HG03097 (cell line): ENCODE measurements at regions not wholly inside any gene's neighbourhood (a gene's known extent, or its start where the extent isn't known, plus 50 kb on each side); places are given as distances from the start of the nearest gene placed in this dataset.

Experiments
- ATAC-seq: cut with Tn5 transposase; IDR thresholded peaks from one replicate; pipeline ENCODE4 v1.9.1; 2021; ENCODE audit not compliant: unreplicated experiment, low FRiP score

DNA sequence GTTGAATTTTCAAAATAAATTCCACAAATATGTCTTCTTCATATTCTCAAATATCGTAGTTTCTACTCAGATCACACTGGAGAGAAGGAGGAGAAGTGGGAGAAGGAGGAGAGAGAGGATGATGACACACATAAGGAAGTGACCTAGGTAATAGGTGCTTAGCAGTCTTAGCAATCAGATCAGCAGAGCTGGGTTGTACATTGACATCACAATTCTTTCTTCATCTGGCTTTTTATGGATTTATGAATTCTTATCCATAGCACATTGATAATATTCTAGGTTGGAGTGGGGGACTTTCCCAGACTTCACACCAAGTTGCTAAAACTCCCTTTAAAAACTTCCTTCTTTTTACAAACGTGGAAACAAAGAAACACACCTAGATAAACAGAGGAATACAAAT lies 86.9 kb downstream of the FGF9 start:
- ATAC-seq: no peak

DNA sequence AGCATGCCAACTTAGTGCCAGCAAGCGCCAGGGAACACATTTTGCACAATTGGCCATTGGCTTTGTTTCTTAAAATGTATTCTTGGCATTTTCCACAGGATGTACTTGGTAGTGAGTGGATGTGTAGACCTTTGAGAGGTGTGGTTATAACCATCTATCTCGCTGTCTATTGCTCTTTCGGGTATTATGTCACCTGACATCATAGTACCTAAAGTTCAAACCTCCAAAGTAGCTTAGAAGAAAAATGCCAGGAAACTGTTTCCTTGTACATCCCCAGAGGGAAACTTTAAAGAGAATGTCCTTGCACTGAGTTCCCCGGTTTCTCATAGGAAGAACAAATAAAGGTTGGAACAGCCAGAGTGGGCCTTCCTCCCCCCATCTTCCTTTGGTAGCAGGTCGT lies 87.6 kb downstream of the FGF9 start:
- no peak for ATAC-seq

DNA sequence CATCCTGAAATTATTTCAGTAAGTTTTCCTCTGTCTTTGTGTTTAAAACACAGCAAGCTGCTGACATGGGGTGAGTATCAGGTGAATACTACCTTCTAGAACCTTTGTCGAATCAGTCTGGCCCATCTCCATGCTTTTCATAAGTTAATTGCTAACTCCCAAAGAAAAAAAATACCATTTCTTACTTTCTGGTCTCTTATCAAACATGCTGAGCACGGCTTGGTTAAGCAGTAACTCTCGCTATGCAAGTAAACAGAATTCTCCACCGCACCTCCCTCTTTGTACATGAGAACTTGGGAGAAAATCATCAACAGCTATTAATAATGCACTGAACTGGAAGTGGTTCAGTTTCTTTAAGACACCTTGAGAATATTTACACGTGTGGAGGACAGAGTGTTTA lies 88.6 kb downstream of the FGF9 start:
- no peak for ATAC-seq

DNA sequence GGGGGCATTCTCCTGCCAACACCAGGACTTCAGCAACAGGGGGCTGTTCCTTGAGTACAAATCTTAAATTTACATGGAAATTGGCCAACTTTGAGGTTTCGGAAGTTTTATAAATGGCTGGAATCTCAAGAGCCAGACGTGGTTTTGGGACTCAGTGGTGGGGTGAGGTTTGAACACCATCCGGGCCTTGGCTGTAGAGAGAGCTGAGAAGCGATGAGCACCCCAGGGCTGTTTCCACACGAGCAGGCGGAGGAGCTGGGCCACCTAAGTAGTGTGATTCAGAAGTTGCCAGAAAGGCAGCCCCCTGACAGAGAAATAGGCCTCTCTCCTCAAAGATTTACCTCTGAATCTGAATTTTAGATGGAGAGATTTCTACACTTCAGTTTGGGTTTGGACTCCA lies 89.0 kb downstream of the FGF9 start:
- no peak for ATAC-seq

DNA sequence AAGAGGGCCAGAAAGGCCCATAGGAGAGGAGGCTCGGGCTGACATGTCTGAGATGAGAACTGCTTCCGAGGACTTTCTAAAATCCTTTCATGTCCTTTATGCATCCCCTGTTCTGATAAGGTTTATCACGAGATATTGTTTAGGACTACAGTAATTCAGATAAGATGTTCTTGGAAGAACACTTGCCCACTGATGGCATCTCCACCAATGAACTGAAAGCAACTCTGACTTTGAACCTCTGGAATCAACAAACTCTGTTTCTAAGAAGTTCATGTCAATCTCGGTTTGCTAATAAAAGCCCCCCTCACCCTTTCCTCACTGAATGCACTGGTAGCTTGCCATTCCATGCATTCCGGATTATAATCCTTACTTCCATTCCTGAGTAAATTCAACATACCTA lies 90.9 kb downstream of the FGF9 start:
- no peak for ATAC-seq

DNA sequence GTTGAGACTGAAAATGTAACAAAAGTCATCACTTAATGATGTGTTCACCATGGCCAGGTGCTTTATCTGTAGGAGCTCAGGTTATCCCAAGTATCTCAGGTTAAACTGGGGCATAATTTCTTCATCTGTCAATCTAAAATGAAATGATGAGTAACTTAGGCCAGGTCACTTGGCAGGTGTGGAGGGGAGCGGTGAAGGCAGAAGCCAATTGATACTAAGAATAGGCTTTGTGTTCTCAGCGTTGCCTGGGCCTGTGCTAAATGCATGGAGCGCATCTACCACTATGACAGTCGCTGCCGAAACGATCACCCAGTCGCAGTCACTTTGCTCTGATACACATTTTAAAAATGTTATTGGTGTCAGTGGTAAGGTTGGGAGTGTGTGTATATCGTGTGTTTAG lies 91.6 kb downstream of the FGF9 start:
- ATAC-seq: no peak

DNA sequence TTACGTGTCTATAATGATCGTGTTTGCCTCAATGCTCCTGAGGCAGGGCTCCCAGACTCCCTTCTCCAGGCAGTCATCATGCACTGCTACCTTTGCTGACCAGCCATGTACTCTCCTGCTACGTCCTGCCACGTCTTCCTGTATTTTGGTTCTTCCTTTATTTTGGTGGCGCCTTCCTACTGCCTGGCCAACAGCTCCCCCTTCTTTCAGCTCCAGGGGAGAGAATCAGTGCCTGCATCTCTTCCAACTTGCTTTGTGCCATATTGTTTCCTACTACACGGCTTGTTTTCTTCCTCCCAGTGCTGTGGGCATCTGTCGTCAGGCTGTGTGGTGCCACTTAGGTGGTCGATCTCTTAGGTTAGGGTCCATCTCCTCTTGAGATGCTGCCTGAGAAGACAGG lies 96.2 kb downstream of the FGF9 start:
- ATAC-seq: no peak

DNA sequence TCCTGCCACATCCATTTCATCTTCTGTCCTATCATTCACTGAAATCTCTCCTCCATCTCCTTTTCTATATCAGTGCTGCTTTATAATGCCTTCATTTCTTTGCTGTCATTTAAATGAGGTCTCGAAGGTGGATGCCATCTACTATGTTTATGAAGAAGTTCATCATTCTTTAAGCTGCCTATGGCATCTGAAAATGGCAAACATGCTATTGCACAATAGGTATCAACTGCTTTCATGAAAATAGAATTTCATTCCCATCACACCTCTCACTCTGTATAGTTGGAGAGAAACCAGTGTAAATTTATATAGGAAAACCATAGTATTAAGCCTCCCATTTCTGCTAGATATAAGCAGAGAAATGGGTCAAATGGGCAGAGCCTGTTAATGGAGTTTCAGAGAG lies 100.2 kb downstream of the FGF9 start:
- no peak for ATAC-seq

DNA sequence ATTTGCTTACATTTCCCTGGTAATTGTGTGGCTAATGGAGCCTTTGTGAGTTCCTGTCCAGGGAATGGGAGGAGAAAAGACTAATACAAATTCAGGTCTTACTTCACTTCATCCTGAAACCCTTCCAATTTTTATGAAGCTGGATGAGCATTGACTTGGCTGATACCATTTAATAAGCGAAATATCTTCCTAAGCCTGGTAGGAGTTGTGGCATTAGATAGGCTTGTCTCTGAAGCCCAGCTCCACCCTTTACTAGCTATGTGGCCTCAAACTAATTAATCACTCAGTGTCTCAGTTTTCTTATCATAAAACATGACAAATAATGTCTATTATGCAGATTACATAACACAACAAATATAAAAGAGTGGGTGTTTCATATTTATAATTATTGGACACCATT lies 106.3 kb downstream of the FGF9 start:
- ATAC-seq: no peak

DNA sequence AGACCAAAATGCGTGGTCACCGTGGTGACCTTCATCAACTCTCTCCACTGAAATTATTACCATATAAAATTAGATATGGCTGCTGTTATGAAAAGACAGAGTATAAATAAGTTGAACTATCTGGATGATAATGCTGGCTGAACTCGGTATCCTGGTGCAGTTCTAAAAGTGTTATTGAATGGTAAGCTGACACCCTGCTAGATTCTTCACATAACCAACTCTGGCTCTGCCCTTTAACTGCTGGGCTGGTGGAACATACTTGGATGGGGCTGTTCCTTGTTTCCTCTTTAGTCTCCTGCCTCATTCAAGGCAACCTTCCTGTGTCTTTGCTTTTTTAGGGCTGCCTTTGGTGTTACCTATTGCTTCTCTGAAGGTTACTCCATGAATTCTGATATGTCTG lies 106.9 kb downstream of the FGF9 start:
- ATAC-seq: no peak

DNA sequence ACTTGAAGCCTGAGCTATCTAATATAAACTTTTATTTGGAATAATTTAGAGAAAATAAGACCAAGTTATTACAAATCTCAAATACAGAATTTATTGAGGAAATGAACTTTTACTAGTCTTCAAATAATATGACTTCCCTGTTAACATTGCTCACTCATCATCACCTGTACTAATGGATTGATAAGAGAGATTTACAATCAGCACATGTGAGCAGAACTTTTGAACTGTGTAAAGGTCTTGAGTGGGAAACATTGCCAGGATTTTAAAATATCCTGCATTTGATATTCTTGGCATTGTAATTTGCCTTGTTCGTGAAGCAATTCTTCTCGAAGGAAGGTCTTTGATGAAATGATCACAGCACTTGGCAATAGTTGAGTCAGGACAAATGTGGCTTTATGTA lies 111.9 kb downstream of the FGF9 start:
- no peak for ATAC-seq

DNA sequence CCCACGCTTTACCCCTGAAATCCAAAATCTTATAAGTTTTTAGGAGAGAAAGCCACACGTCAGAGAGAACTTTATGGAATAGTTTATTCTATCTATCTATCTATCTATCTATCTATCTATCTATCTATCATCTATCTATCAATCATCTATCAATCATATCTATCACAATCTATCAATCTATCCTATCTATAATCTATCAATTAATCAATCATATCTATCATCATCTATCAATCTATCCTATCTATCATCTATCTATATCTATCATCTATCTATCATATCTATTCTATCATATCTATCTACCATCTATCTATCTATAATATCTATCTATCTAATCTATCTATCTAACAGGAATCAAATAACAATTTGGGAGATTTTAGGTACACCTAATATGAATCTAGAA lies 115.1 kb downstream of the FGF9 start:
- ATAC-seq: no peak

DNA sequence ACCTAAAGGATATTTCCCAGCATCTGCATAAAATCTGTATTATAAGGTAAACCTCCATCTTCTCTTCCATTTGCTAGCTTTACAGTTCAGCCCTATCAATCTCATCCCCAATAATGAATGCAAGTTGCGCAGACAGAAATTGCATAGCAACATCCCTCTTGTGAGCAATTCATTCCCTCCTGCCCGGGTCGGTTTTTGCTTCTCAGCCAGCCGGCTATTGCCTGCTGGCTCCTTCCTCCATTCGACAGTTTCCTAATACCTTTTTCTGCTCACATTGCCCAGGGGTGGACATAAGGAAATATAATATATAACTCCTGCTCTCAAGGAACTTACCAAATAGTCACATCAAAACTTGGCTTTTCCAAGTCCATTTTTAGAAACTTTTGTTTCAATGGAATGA lies 125.2 kb downstream of the FGF9 start:
- no peak for ATAC-seq

DNA sequence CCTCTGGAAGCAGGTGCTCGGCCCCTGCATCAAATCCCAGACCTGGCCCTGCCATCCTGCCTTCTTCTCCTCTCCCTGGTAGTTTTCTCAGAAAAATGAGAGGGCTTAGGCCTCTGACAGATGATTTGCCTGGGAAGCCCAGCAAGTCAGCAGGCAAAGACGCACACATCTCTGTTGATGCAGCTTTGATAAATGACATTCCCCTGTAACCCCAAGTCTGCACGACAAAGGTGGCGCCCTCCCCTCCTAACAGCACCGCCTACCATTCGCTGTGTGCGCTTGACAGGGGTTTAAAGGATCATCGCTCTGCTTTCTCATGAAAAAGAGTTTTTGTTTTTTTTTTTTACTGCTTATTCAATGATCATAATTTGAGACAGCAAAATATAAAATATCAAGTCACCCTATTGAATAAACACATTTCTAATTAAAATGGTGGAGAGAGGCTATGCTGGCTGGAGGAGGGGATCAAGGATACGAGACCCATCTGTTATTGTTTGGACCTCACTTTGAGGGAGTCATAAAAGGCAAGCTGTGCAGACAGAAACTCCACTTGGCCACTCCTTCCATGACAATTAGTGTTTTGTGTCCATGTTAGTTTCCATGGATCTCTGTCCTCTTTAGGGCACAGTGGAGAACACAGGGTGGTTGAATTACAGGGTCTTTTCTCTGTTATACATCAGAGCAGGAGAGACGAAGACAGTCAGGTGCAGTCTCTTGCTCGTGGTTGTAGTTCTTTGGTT lies 126.1 kb downstream of the FGF9 start:
- ATAC-seq: no peak

DNA sequence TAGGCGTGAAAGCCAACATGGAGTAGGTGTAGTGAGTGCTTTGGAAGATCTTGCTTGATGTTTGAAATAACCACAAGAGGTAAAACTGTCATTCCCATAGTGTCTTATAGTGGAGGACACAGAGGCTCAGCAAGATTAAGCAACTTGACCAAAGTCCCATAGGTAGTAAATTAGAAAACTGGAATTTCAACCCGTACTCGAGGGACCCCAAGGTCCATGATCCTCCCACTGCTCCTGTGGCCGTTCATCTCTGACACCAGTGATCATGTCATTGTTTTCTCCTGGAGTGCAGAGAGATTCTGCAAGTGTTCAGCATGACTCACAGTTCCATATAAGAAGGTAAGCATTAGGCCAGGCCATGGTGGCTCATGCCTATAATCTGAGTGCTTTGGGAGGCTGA lies 126.9 kb downstream of the FGF9 start:
- no peak for ATAC-seq

DNA sequence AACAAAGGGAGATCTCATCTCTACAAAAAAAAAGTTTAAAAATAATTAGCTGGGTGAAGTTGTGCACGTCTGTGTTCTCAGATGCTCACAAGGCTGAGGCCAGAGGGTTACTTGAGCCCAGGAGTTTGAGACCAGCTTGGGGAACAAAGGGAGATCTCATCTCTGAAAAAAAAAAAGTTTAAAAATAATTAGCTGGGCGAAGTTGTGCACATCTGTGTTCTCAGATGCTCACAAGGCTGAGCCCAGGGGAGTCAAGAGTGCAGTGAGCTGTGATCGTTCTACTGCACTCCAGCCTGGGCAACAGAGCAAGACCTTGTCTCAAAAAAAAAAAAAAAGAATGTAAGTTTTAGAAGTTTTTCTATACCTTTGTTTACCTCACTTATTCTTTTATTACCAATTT lies 127.3 kb downstream of the FGF9 start:
- ATAC-seq: no peak

DNA sequence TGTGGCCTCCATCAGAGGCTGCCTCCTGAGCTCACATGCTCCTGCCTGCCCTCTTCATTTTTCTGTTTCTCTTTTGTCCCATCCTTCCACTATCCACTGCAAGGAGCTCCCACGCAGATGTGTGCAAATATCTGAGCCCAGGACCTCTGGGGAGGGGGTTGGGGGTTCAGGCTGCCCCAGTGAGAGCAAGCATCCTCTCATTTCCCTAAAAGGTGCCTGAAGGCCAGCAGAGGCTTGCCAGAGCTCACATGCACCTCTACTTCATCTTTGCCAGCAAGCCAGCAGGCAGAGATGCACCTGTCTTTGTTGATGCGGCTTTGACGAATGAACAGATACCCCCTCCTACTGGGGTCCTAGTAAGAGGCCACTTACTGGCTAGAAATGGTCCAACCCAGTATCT lies 128.8 kb downstream of the FGF9 start:
- no peak for ATAC-seq

DNA sequence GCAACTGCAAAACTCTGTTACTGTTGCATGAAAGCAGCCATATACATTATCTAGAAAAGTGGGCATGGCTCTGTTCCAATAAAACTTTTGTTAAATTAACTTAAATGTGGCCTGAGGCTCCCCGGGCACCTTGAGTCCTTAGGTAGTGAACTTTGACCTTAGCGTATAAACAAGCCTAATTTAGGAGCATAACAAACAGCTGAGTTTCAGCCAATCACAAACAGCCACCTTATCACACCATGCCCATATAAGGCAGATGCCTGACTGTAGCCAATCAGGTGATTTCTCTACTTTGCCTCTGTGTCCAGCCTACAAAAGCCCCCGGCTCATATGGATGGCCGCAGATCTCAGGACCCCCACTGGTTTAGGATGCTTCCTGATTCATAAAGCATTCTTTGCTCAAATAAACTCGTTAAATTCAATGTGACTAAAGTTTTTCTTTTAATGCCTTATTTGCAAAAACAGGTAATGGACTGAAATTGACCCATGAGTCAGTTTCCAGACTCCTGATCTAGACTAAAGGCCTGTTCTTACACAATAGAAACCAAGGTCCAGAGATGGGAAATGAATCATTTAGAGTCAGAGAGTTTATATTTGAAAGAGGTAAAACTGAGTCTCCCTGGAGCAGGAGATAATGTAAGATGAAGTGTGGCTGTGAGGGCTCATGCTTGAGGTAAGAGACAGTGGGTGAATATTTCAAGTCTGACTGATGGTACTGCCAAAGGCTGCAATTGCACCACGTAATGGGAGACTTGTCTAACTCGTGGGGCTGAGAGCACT lies 130.2 kb downstream of the FGF9 start:
- no peak for ATAC-seq

DNA sequence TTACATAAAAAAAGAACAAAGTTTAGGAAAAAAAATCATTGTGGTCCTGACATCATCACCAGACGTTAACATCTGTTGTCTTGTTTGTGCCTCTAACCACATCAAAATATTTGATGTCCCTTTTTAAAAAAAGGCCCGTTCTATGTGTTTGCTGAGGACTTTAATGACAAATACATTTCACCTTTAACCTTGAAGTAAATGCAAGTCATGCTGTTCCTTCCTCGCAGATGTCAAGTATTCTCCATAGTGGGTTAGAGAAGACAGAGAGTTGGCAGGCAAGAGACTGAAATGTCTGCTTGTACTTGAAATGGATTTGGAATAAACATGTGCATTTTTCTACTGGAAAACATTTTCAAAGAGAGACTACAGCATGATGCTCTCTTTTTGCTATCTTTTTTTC lies 134.9 kb downstream of the FGF9 start:
- ATAC-seq: no peak

DNA sequence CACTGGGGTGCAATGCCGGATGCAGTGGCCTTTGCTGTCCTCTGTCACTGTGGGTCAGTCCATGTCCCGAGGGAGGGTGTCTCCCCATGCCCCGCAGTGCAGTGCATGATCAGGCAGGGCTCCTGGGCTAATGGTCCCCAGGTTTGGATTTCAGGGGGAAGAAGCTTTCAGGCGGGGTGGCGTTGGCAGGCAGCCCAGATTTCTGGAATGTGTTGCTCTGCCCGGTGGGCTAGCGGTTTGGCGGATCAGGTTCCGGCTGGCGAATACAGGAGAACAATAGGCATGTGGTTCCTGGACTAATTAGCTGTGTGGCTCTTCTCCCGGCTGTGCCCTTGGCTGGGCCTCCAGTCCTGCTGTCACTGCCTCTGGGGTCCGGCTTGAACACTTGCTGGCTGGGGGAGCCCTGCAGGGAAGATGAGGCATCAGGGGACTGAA lies 141.3 kb downstream of the FGF9 start:
- no peak for ATAC-seq

DNA sequence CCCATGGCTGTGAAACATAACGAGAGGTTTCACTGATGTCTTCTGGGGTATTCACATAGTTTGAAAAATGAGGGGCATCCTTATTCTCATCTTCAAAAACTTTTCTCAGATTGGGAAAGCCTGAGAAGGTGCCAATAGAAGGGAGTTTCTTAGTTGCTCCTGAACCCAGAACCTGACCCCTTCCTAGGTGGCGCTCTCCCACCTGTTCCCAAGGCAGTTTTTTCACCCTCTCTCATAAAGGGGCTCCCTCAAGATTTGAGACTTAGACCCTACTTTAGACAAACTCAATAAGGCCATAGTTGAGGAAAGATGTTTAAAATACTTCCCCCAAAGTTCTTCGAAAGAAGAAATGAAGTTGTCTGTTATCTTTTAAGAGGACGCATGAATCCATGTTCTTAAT lies 142.2 kb downstream of the FGF9 start:
- no peak for ATAC-seq

DNA sequence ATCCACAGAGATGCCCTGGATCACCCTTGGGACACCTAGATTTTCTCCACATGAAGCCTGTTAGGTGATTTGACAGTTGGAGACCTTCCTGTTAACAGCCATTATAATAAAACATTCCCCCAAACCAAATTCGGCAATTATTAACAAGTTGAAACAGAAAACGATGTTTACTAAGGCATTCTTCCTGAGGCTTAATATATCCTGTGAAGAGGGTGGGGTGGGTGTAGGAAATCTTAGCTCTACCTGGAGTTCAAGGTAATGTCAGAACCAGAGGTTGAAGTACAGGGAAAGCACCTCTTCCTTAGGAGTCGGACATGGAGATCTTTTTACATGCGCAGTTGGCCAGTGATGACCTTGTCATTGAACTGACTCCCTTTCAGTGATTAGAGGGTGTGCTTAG lies 143.0 kb downstream of the FGF9 start:
- ATAC-seq: no peak
